ENCODE measurements at regions not wholly inside any gene's neighbourhood (a gene's known extent, or its start where the extent isn't known, plus 50 kb on each side); places are given as distances from the start of the nearest gene placed in this dataset.
"Not testable (repeated sequence)": the region's sequence is repeated elsewhere in the genome, so short reads cannot be mapped to it uniquely, and the experiment has no call there.

DNA sequence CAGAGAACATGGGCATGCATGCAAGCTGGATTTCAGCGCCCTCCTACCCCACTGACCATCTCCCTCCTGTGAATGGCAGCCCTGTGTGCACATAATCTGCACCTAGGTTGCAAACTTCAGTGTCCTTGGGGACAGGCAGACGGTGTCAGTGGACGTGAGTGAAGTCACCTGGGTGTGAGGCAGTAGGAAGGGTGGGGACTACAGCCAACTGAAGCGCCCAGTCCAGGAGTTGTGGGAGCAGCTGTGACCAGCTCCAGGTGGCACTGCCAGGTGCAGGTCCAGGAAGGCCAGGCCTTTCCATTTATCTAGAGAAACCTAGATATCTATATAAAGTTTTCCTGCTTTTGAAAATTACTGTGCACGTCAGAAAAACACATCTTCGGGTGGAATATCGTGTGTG is 152.3 kb downstream of the BCL2L11 start:
- H3K4me3 ChIP-seq (ENCODE audit: low read depth, low read length); DNase-seq (ENCODE audit: low read depth): not testable (repeated sequence)

DNA sequence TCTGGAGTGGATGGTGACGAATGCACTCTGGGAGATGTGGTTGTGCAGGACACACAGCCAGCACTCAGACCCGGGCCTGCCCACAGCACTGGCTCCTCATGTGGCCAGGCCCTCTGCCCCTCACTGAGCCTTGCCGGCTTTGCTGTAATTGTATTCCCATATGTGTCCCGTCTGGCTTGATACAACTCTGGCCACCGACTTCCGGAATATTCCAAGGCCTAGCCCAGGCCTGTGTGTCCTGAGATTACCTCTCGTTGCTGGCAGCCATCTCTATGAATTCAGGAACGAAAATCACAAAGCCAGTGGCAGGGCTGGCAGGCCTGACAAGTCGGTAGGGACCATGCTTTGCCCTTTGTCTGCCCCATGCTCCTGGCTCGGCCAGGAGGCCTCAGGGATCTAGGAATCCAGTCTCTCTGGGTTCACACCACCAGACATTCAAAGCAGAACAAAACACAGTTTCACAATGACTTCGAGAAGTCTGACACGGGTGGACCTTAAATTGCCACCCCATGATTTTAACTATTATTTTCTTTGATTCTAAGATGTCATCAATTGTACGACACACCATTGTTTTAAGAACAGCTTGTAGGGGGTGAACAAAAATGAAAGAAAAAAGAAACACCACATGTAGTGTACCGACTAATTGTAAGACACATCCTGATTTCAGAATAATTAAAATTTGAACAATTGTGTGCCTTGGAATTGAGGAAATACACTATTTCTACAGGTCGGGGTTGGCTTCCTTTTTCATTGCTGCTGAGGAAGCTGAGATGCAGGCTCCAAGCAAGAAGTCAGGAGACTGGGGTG is 154.5 kb downstream of the BCL2L11 start:
- DNase-seq (ENCODE audit: low read depth); H3K4me3 ChIP-seq (ENCODE audit: low read depth, low read length): not testable (repeated sequence)

DNA sequence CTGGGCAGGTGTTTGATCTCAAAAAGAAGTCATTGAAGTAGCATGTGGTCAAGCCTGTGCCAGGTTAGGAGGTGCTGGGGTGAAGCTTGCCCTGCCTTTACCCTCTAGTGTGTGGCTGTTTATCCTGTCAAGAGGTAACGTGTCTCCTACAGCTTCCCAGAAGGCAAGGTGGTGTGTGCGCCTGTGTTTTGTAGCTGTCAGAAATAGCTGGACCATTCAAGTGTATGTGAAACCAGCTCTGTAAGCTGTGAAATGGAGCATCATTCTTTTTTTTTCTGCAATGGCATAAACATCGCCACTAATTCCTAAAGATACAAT is 155.1 kb downstream of the BCL2L11 start:
- H3K4me3 ChIP-seq (ENCODE audit: low read depth, low read length); DNase-seq (ENCODE audit: low read depth): not testable (repeated sequence)

- H3K4me3 ChIP-seq (ENCODE audit: low read depth, low read length); DNase-seq (ENCODE audit: low read depth): not testable (repeated sequence)
Observed at GRCh38 chr2:111278133-111278532, 157.4 kb downstream of the BCL2L11 start.

GRCh38 chr2:111280709-111281286 is 160.1 kb downstream of the BCL2L11 start:
- DNase-seq (ENCODE audit: low read depth); H3K4me3 ChIP-seq (ENCODE audit: low read depth, low read length): not testable (repeated sequence)

- not testable (repeated sequence) for DNase-seq (ENCODE audit: low read depth); H3K4me3 ChIP-seq (ENCODE audit: low read depth, low read length)
Observed at GRCh38 chr2:111282162-111282561, 161.4 kb downstream of the BCL2L11 start.

GRCh38 chr2:111287646-111288568 is 167.2 kb downstream of the BCL2L11 start:
- H3K4me3 ChIP-seq (ENCODE audit: low read depth, low read length); DNase-seq (ENCODE audit: low read depth): not testable (repeated sequence)

DNA sequence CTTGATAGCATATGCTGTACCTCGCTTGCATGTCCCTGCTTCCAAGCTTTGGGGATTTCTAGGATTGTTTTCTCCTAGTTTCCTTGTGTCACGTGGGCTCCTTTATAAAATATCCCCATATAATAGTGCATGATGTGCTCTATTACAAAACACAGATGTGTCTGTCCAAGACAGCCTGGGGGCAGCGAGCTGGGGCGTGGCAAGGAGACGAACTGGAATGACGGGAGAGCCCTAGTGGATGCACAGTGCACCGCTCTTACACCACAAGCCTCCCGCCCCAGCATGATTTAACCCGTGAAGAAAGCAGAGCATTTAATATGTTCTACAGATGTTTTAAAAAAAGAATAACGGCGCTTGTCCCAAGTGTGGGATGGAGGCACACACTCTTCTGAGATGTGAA is 169.7 kb downstream of the BCL2L11 start:
- DNase-seq (ENCODE audit: low read depth); H3K4me3 ChIP-seq (ENCODE audit: low read depth, low read length): not testable (repeated sequence)

DNA sequence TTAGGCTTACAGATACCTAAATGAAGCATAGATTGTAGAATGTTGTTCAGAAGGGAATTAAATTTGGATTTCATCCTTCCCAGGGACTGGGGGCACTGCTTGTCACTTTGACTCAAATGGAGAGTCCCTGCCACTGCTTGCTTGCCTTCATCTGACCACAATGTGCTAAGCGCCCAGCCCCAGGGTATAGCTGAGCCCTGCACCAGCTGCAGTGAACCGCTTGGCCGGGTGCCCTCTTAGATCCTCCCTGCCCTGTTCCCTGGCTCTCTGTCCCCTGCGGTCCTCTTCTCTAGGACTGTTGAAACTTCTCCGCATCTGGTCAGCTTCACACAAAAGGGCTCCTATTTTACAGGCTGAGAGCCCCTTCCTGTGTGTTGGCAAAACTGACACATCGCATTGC is 170.9 kb downstream of the BCL2L11 start:
- not testable (repeated sequence) for DNase-seq (ENCODE audit: low read depth)

GRCh38 chr2:111292232-111292968 is 171.7 kb downstream of the BCL2L11 start:
- not testable (repeated sequence) for DNase-seq (ENCODE audit: low read depth); H3K4me3 ChIP-seq (ENCODE audit: low read depth, low read length)

More for the DNA sequence above, 170.9 kb downstream of the BCL2L11 start:
- not testable (repeated sequence) for H3K4me3 ChIP-seq (ENCODE audit: low read depth, low read length)

GRCh38 chr2:111294699-111295098 is 174.0 kb downstream of the BCL2L11 start:
- not testable (repeated sequence) for DNase-seq (ENCODE audit: low read depth); H3K4me3 ChIP-seq (ENCODE audit: low read depth, low read length)

GRCh38 chr2:111296122-111296804 is 175.5 kb downstream of the BCL2L11 start:
- H3K4me3 ChIP-seq (ENCODE audit: low read depth, low read length); DNase-seq (ENCODE audit: low read depth): not testable (repeated sequence)

GRCh38 chr2:111297128-111297527 is 176.4 kb downstream of the BCL2L11 start:
- DNase-seq (ENCODE audit: low read depth); H3K4me3 ChIP-seq (ENCODE audit: low read depth, low read length): not testable (repeated sequence)

- DNase-seq (ENCODE audit: low read depth); H3K4me3 ChIP-seq (ENCODE audit: low read depth, low read length): not testable (repeated sequence)
Observed at GRCh38 chr2:111298927-111299326, 178.2 kb downstream of the BCL2L11 start.

DNA sequence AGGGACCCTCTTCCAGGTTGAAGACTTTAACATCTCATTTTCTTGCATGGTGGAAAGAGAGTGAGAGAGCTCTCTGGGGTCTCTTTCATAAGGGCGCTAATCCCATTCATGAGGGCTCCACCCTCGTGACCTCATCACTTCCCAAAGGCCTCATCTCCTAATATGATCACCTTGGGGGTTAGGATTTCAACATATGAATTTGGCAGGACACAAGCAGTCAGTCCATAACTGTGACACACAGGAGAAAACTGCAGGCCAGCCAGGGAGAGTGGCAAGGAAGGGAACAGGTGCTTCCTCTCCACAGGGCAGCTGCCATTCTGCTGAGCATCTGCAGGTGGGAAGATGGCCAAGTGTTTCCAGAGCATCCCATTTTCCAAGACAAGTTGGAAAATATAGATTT is 178.9 kb downstream of the BCL2L11 start:
- H3K4me3 ChIP-seq (ENCODE audit: low read depth, low read length); DNase-seq (ENCODE audit: low read depth): not testable (repeated sequence)

DNA sequence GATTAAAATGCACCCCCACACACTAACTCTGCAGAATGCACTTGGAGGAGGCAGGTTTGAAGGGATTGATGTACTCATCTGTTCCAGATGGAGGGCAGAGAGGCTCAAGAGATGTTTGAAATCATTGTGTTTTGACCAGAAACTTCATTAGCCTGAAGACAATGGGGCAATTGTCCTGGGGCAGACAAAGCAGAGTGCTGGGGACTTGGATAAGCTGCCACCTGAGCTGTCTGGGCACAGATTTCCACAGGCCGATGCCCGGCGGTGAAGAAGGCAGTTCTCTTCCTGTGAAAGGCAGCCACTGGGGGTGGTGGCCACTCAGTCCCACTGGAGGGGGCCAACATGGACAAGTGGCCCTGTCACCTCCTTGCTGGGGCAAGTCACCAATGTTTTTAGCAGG is 181.0 kb downstream of the BCL2L11 start:
- not testable (repeated sequence) for H3K4me3 ChIP-seq (ENCODE audit: low read depth, low read length); DNase-seq (ENCODE audit: low read depth)

DNA sequence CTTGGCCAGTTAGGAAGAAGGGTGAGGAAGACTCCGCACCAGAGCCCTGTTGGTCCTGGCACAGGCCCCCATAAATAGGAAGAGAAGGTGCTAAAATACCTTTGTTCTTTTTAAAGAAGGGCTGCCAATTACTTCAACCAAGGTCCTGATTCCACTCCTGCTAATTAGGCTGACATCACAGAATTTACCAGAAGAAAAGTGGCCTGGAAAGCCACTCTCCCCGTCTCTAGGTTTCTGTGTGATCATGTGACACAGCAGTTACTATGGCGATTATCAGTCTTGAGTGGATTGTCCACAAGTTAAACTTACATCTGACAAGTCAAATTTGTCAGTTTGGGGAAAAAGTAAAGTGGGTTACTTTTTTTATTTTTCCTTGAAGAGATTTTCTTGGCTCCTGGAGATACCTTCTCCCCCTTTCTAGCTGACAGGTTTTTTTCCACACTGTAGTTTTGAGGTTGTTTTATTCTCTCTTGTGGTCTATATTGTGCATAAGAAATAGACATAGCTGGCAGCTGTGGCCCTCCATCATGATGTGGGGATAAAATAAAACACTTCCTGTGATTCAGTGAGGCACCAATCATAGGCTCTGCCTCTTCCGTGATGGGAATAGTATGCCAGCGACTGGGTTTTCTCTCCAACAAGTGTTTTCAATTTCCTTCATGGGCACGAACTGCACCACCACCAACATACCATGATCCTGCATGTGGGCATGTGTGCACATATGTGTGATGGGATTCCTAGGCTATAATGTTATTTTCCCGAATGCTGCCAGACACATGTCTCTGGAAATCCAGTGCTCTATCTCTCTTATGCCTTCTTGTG is 181.9 kb downstream of the BCL2L11 start:
- not testable (repeated sequence) for DNase-seq (ENCODE audit: low read depth); H3K4me3 ChIP-seq (ENCODE audit: low read depth, low read length)

DNA sequence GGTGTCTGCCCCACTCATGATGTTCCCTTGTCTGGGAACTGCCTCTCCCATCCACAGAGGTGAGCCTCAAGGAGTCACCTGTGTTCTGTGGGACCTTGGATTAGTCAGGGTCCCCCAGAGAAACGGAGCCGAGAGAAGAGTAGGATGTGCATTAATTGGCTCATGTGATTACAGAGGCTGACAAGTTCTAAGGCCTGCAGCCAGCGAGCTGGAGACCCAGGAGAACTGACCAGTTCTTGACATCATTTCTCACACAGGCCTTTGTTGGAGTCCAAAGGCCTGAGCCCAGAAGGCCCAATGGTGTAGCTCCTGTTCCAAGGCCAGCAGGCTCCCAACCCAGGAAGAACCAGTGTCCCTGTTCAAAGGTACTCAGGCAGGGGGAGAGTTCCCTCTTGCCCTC is 186.6 kb downstream of the BCL2L11 start:
- DNase-seq (ENCODE audit: low read depth); H3K4me3 ChIP-seq (ENCODE audit: low read depth, low read length): not testable (repeated sequence)

All from epithelial cell of proximal tubule (primary cell).